Osteoblast (primary cell): ENCODE measurements at regions not wholly inside any gene's neighbourhood (a gene's known extent, or its start where the extent isn't known, plus 50 kb on each side); places are given as distances from the start of the nearest gene placed in this dataset.

Experiments used
- DNase-seq: peaks from one replicate; pipeline ENCODE4 v3.0.0; 2011; ENCODE audit warnings: low spot score, mixed read lengths; ENCODE audit not compliant: insufficient read length; ENCODE audit errors: missing footprints
- H2AFZ ChIP-seq: 2 replicates; pipeline ENCODE4 v1.6.0; 2011; ENCODE audit warnings: mild to moderate bottlenecking, low read length
- H3K27ac ChIP-seq: 2 replicates; pipeline ENCODE4 v1.5.1; 2011; ENCODE audit warnings: mild to moderate bottlenecking, low read depth, low read length, moderate library complexity
- H3K27me3 ChIP-seq: 2 replicates; pipeline ENCODE4 v1.6.0; 2012; ENCODE audit warnings: mild to moderate bottlenecking, control low read depth, inconsistent platforms, low read length, moderate library complexity; ENCODE audit not compliant: insufficient read depth
- H3K36me3 ChIP-seq: 2 replicates; pipeline ENCODE4 v1.5.1; 2011; ENCODE audit warnings: mild to moderate bottlenecking, low read length, control low read depth, moderate library complexity; ENCODE audit not compliant: insufficient read depth
- H3K4me1 ChIP-seq: 2 replicates; pipeline ENCODE4 v1.5.1; 2011; ENCODE audit warnings: mild to moderate bottlenecking, low read length, control low read depth, moderate library complexity; ENCODE audit not compliant: insufficient read depth
- H3K4me2 ChIP-seq: 2 replicates; pipeline ENCODE4 v1.6.0; 2011; ENCODE audit warnings: mild to moderate bottlenecking, low read length; ENCODE audit not compliant: insufficient read depth
- H3K4me3 ChIP-seq: fragments of 200-600 bp; sonication (generic); 3 replicates; pipeline ENCODE4 v1.5.1; 2012; ENCODE audit warnings: mild to moderate bottlenecking, low read length, inconsistent platforms; ENCODE audit not compliant: insufficient read depth
- H3K79me2 ChIP-seq: 2 replicates; pipeline ENCODE4 v1.6.0; 2012; ENCODE audit warnings: mild to moderate bottlenecking, low read length, control low read depth, inconsistent platforms; ENCODE audit not compliant: insufficient read depth
- H3K9me3 ChIP-seq: 2 replicates; pipeline ENCODE4 v1.5.1; 2011; ENCODE audit warnings: low read depth, low read length, control low read depth
- H4K20me1 ChIP-seq: 2 replicates; pipeline ENCODE4 v1.6.0; 2012; ENCODE audit warnings: mild to moderate bottlenecking, low read length, control low read depth; ENCODE audit not compliant: insufficient read depth
- CTCF ChIP-seq: IDR thresholded peaks from 2 replicates; pipeline ENCODE4 v1.5.1; 2011; ENCODE audit warnings: mild to moderate bottlenecking, low read depth, low read length, moderate library complexity; ENCODE audit errors: extremely low read depth

- no peak overlapping the region for H2AFZ ChIP-seq
- no peaks in the 10 kb centered on the region for H3K4me1 ChIP-seq
- H4K20me1 ChIP-seq, result no peaks in the 10 kb centered on the region
- H3K36me3 ChIP-seq, result no peaks in the 10 kb centered on the region
- no peak overlapping the region for H3K4me2 ChIP-seq
- TF ChIP-seq CTCF, result no peak
- no peaks in the 10 kb centered on the region for H3K79me2 ChIP-seq
- no peak overlapping the region for H3K27ac ChIP-seq
- H3K27me3 ChIP-seq, result no peaks in the 10 kb centered on the region
- H3K4me3 ChIP-seq, result no peak overlapping the region
- DNase-seq, result no peak
- H3K9me3 ChIP-seq, result peaks cover 2% of the 10 kb centered on the region
Measured at GRCh38 chr4:18798123-18798522, 776.6 kb upstream of the LCORL start.

GRCh38 chr4:18795794-18796193 lies 774.2 kb upstream of the LCORL start:
- no peaks in the 10 kb centered on the region for H3K36me3 ChIP-seq
- no peak overlapping the region for H3K4me2 ChIP-seq
- H3K79me2 ChIP-seq, result no peaks in the 10 kb centered on the region
- H3K27me3 ChIP-seq, result no peaks in the 10 kb centered on the region
- H3K4me1 ChIP-seq, result no peaks in the 10 kb centered on the region
- TF ChIP-seq CTCF, result no peak
- no peak overlapping the region for H3K4me3 ChIP-seq
- no peaks in the 10 kb centered on the region for H4K20me1 ChIP-seq
- no peak for DNase-seq
- no peak overlapping the region for H2AFZ ChIP-seq
- H3K27ac ChIP-seq, result no peak overlapping the region
- H3K9me3 ChIP-seq, result peaks cover under 1% of the 10 kb centered on the region

GRCh38 chr4:18777190-18777930 lies 755.8 kb upstream of the LCORL start:
- H3K27ac ChIP-seq, result no peak overlapping the region
- H3K36me3 ChIP-seq, result no peaks in the 10 kb centered on the region
- no peak for DNase-seq
- no peak overlapping the region for H2AFZ ChIP-seq
- no peak for TF ChIP-seq CTCF
- H3K27me3 ChIP-seq, result no peaks in the 10 kb centered on the region
- no peaks in the 10 kb centered on the region for H3K79me2 ChIP-seq
- no peaks in the 10 kb centered on the region for H4K20me1 ChIP-seq
- no peaks in the 10 kb centered on the region for H3K4me1 ChIP-seq
- peaks cover 2% of the 10 kb centered on the region for H3K9me3 ChIP-seq
- H3K4me2 ChIP-seq, result no peak overlapping the region
- H3K4me3 ChIP-seq, result no peak overlapping the region

- DNase-seq, result no peak
- no peak overlapping the region for H3K4me2 ChIP-seq
- TF ChIP-seq CTCF, result no peak
Measured at GRCh38 chr4:18767921-18768320, 746.4 kb upstream of the LCORL start.

More at GRCh38 chr4:18767921-18768320, 746.4 kb upstream of the LCORL start:
- no peak overlapping the region for H3K27ac ChIP-seq
- H3K79me2 ChIP-seq, result no peaks in the 10 kb centered on the region
- no peaks in the 10 kb centered on the region for H3K27me3 ChIP-seq
- no peaks in the 10 kb centered on the region for H3K4me1 ChIP-seq
- H3K4me3 ChIP-seq, result no peak overlapping the region
- no peak overlapping the region for H2AFZ ChIP-seq
- no peaks in the 10 kb centered on the region for H3K9me3 ChIP-seq
- no peaks in the 10 kb centered on the region for H3K36me3 ChIP-seq
- no peaks in the 10 kb centered on the region for H4K20me1 ChIP-seq
